ENCODE measurements at regions not wholly inside any gene's neighbourhood (a gene's known extent, or its start where the extent isn't known, plus 50 kb on each side); places are given as distances from the start of the nearest gene placed in this dataset.

DNA sequence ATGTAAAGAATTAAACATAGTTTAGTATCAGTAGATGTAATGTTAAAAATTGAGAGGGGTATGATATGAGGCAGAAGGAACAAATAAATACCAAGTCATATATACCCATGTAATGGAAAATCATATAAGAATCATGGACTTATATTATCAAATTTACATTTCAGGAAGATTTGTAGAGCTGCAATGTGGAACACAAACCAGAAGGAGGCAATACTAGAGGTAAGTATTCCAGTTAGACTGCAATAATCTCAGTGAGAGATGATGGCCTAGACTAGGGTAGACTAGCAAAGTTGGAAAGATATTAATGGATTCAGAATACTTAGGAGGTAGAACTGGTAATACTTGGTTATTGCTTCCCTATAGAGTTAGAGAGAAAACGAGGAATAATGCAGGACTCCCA is 603.0 kb upstream of the KLHL4 start:
- H4K91ac ChIP-seq (ENCODE audit: insufficient read length, low read depth, low read length), result no peak overlapping the region
- H3K79me1 ChIP-seq (ENCODE audit: insufficient read depth, low read depth, low read length, poor library complexity, severe bottlenecking), result no peaks in the 10 kb centered on the region
- H3K4me1 Mint-ChIP-seq, result 0 out of 4 replicates have a peak, but pooled peaks cover 0 to 3% of the 10 kb centered on the region in 2 experiments
- DNase-seq, result no peak
- TF ChIP-seq, protein P1, sequence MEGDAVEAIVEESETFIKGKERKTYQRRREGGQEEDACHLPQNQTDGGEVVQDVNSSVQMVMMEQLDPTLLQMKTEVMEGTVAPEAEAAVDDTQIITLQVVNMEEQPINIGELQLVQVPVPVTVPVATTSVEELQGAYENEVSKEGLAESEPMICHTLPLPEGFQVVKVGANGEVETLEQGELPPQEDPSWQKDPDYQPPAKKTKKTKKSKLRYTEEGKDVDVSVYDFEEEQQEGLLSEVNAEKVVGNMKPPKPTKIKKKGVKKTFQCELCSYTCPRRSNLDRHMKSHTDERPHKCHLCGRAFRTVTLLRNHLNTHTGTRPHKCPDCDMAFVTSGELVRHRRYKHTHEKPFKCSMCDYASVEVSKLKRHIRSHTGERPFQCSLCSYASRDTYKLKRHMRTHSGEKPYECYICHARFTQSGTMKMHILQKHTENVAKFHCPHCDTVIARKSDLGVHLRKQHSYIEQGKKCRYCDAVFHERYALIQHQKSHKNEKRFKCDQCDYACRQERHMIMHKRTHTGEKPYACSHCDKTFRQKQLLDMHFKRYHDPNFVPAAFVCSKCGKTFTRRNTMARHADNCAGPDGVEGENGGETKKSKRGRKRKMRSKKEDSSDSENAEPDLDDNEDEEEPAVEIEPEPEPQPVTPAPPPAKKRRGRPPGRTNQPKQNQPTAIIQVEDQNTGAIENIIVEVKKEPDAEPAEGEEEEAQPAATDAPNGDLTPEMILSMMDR (conservative IDR thresholded peaks at IDR 0.05), result peak; percentile 52
- no peak overlapping the region for H3K4me2 ChIP-seq (ENCODE audit: insufficient read depth, insufficient read length, low read length)
- H3K9ac ChIP-seq (ENCODE audit: extremely low read depth, insufficient read length, low read length), result no peak overlapping the region
- no peak overlapping the region for H3K56ac ChIP-seq (ENCODE audit: insufficient read length, low read depth, low read length)
- H3K18ac ChIP-seq (ENCODE audit: insufficient read length, low read depth, low read length), result no peak overlapping the region
- no peak overlapping the region for H2BK20ac ChIP-seq (ENCODE audit: low read depth, low read length, poor library complexity, severe bottlenecking)
- no peak overlapping the region for H3K4ac ChIP-seq (ENCODE audit: low read depth, low read length)
- H3K27me3 Mint-ChIP-seq (ENCODE audit: low read depth), result no peaks in the 10 kb centered on the region
- H4K8ac ChIP-seq (replicated peaks; ENCODE audit: insufficient read length, low read depth, low read length), result no peak overlapping the region
- 0 out of 5 replicates have a peak, but pooled peaks cover 0 to 2% of the 10 kb centered on the region in 2 experiments for H3K9me3 Mint-ChIP-seq
- no peak overlapping the region for H3K14ac ChIP-seq (ENCODE audit: insufficient read depth, low read length)
- H3K36me3 Mint-ChIP-seq (ENCODE audit: insufficient read depth in 1 of 3, low read depth in 3 of 3), result no peaks in the 10 kb centered on the region
- H3K9me3 ChIP-seq (ENCODE audit: control insufficient read depth, low read depth, low read length), result no peaks in the 10 kb centered on the region
- H3K27me3 ChIP-seq (ENCODE audit: insufficient read depth, low read length), result 0 out of 2 replicates have a peak, but pooled peaks cover 2% of the 10 kb centered on the region
- no peaks in the 10 kb centered on the region for H3K23me2 ChIP-seq (ENCODE audit: insufficient read length, low read depth, low read length, poor library complexity, severe bottlenecking)
- no CpG with 5 or more reads among the region's 1 CpG for WGBS (ENCODE audit: extremely low coverage, insufficient read length, low lambda C conversion rate)
- no peak overlapping the region for H3K23ac ChIP-seq (ENCODE audit: insufficient read length, low read depth, low read length)
- no peak overlapping the region for H2AK5ac ChIP-seq (ENCODE audit: insufficient read length, low read length)
- H2AFZ ChIP-seq (ENCODE audit: low read length), result no peak overlapping the region
- H2BK15ac ChIP-seq (ENCODE audit: low read depth, low read length), result no peak overlapping the region
- no peak overlapping the region for H2BK120ac ChIP-seq (ENCODE audit: low read depth, low read length, poor library complexity, severe bottlenecking)
- no peaks in the 10 kb centered on the region for H3K4me1 ChIP-seq (ENCODE audit: insufficient read depth, low read length)
- H4K5ac ChIP-seq (ENCODE audit: insufficient read length, low read depth, low read length), result no peak overlapping the region
- H4K20me1 ChIP-seq (ENCODE audit: control insufficient read depth, insufficient read depth, insufficient read length), result no peaks in the 10 kb centered on the region
- H2BK12ac ChIP-seq (ENCODE audit: insufficient read length, low read depth, low read length), result no peak overlapping the region
- no peaks in the 10 kb centered on the region for H3K79me2 ChIP-seq (ENCODE audit: insufficient read depth, low read length)
- no peak overlapping the region for H3K4me3 Mint-ChIP-seq
- no peak overlapping the region for H3K27ac Mint-ChIP-seq
- no peak overlapping the region for H3K27ac ChIP-seq (ENCODE audit: insufficient read length, low read depth, low read length)
- H3T11ph ChIP-seq (ENCODE audit: low read length), result no peak overlapping the region
- no peak overlapping the region for H2BK5ac ChIP-seq (ENCODE audit: insufficient read length, low read length)

Measured in H9 (cell line).